SW480 (cell line): ENCODE measurements at regions not wholly inside any gene's neighbourhood (a gene's known extent, or its start where the extent isn't known, plus 50 kb on each side); places are given as distances from the start of the nearest gene placed in this dataset.
"Not testable (repeated sequence)": the region's sequence is repeated elsewhere in the genome, so short reads cannot be mapped to it uniquely, and the experiment has no call there.

ENCODE experiments used
- DNase-seq: peaks from one replicate; pipeline ENCODE4 v3.0.0-alpha.2; 2016; ENCODE audit warnings: low spot score

DNA sequence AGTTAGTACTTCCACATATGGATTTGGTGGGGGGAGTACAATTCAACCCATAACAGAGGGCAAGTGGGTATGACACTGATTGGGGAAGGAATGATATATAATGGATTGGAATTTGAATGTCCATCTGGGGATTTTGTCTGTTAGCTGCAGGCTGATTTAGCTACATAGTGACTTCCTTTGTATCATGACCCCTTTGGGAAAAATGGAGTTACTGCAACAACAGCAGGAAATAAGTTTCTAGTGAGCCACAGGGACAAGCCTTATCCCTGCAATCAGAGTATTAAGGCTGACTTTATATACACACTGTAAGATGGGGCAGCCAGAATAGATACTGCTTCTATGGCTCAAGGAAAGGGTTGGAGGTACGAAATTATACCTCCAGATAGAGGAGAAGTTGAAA, 404.4 kb upstream of the MEIS1 start:
- DNase-seq: no peak

DNA sequence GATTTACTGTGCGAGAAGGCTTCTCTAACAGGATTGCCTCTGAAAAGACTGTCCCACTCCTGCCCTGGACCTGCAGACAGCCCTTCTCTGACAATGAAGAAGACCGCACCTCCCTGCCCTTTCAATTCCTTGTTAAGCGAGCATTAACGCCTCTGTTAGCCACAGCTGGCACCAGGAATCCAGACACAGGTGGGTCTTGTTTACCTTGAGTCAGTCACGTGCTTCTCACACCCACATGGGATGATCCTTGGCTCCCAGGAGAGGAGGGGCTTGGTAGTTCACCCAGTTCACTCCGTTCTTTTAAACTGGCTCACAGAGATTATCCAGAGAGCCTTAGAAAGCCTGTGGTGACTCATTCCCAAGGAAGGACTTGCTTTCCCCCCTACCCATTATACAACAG, 410.5 kb upstream of the MEIS1 start:
- peak; percentile 41 for DNase-seq

DNA sequence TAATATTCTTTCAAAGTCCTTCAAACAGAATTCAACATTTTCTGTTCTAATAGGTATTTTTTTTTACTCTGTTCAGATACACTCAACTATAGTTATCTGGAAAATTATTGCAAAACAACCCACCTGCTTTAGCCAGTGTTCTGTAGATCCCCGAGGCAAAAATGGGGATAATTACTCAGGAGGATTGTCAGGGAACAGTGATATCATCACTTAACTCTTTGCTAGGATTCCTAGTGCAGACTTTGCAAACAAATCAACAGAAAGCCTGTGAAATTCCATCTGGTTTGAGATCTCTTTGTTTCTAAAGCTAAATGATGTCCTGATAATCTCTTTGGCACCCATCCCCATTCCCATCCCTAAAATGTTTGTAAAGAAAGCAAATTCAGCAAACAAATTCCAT, 413.6 kb upstream of the MEIS1 start:
- no peak for DNase-seq

DNA sequence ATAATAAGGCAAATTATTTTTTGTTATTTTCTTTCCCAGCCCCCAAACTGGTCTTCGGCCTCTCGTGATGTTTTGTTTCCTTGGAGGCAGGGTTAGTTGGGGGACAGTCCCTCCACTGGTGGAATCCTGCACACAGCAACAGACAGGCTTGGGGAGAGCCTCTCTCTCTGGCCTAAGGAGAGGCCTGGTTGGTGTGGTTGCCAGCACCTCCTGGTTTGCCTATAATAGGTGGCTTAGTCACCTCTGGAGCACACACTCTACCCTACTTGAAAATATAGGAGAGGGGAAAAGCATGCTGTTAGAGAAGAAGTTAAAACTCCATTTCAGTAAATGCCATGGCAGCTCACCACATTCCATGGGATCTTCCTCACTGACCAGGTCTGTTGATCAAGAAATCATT, 417.2 kb upstream of the MEIS1 start:
- no peak for DNase-seq

DNA sequence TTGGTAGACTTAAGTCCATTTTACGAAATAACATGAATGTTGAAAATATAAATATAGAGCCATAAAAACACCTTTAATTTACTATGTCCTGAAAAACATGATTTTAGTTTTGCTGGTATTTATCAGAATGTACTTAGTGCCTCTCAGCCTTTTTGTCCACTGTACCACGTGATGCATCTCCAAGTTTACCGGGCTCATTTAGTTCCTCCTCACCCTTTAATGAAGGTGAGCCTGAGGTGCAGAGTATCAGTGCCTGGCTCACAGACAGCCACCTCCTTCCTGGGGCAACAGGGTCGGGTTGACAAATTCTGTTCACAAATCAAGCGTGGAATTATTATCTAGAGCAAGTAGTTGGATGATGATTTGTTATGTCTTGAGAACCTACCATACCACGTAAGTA, 420.5 kb upstream of the MEIS1 start:
- DNase-seq: no peak

DNA sequence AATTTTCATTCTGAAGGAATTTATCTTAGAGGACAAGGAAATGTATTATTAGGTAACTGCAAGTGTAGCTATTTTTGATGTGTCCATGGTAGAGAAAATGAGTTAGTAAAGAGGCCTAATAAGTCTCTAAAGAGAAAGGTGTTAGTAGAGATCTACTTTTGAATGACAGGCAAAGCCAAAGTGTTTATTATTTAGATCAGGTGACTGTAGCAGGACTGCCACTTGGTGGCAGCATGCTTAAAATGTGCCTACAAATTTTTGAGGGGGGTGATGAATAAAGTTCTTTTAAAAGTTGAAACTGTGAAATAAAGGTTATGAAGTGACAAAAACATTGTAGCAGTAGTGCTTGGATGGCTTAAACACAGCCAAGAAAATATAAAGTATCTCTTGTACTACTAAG, 421.5 kb upstream of the MEIS1 start:
- DNase-seq: no peak

DNA sequence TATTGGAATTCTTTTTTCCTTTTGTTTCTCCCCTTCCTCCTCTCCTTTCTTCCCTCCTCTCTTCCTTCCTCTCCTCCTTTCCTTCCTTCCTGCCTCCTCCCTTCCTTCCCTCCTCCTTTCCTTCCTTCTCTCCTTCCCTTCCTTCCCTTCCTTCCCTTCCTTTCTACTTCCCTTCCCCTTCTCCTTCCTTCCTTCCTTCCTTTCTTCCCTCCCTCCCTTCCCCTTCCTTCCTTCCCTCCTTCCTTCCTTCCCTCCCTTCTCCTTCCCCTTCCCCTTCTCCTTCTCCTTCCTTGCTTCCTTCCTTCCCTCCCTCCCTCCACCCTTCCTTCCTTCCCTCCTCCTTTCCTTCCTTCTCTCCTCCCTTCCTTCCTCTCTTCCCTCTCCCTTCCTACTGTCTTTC, 431.0 kb upstream of the MEIS1 start:
- DNase-seq: no peak

DNA sequence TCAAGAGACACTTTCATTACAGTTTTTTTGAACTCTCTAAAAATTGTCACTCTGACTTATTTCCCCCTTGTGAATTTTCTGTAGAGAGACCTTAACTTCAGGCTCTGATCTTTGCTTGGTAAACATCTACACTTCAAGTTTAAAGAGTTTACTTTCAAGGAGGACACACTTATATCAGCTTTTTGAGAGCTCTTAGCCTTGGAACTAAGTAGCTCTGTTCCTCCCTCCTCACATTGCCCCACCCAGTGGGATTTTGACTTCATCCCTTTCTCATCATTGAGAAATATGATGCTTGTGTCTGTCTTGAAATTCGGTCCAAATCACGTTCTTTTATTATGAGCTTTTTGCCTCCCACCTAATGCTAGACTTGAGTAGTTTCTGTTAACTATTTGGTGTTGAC, 433.4 kb upstream of the MEIS1 start:
- DNase-seq: no peak

DNA sequence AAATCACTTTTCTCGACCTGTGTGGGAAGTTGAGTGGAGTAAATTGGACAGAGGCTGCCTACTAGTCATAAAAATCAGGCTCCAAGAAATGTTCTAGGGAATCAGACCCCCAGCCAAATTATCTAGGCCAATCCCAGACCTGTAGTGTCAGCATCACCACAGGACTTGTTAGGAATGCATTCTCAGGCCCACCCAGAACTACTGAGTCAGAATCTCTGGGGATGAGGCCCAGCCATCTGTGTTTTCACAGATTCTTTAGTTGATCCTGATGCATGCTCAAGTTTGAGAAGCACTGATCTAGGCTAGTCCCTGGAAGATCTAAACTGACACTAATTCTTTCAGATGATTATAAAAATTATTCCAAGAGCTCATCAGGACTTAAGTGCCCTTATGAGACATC, 434.0 kb upstream of the MEIS1 start:
- DNase-seq: no peak

DNA sequence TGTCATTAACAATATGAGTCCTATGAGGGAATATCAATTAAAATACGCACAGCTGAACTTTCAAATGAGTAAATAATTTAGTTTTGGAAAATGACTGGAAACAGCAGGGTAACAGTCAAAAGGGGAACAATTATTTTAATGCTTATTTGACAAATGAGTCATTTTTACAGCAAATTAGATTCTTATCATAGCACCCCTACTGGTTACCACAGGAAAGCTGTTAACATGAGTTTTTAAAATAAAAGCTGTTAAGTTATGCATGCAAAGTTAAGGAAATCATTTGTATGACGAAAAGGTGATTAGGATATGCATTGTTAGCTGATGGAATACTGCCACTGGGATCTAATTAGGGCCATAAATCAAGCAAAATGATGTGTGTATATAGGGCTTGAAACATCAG, 435.1 kb upstream of the MEIS1 start:
- no peak for DNase-seq

DNA sequence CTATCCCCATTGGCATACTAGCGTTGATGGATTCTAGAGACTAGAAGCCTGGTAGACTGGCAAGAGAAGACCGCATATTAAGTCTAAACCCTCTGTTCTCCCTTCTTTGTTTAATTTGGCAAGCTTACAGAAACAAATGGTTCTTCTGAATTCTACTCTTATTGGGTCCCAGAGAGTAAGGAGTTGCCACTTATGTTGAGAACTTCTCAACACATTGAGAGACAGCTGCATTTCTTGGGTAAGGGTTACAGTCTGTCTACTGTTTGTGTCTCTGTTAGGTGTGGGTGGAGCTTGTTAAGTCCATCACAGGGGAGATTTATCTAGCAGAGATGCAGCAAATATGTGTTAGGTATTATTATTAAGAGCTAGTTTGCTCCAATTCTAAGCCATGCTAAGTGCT, 435.8 kb upstream of the MEIS1 start:
- no peak for DNase-seq

DNA sequence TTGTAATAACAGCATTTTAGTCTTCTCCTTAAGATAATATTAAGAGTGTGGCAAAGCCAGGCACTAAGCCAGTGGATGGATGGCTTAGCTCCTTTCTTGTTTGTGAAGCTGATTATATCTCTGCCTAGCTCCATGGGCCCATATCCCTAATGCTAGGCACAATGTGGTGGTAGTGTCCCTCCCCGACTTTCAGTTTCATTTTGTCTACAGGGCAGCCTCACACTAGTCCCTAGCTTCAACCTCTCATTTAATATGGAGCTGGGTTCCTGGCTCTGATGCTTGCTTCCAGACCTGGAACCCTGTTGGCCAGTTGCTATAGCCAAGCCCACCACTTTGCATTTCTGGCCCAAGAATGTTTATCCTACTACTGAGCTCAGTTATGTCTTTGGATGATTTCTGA, 437.0 kb upstream of the MEIS1 start:
- no peak for DNase-seq

DNA sequence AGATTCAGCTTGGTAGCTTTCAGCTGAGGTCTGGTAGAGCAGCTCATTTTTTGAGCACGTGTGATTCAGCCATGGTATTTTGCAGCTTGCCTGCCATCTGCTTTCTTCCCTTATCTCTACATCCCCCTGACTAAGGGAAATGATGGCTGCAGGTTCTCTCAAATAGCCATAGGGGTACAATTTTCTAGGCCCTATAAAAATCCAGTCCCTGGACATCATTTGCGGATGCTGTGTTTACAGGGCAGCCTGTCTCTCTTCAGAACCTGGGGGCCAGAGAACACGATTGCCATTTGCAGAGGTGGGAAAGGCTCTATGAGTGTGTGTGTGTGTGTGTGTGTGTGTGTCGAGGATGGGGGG, 442.7 kb upstream of the MEIS1 start:
- DNase-seq: no peak

DNA sequence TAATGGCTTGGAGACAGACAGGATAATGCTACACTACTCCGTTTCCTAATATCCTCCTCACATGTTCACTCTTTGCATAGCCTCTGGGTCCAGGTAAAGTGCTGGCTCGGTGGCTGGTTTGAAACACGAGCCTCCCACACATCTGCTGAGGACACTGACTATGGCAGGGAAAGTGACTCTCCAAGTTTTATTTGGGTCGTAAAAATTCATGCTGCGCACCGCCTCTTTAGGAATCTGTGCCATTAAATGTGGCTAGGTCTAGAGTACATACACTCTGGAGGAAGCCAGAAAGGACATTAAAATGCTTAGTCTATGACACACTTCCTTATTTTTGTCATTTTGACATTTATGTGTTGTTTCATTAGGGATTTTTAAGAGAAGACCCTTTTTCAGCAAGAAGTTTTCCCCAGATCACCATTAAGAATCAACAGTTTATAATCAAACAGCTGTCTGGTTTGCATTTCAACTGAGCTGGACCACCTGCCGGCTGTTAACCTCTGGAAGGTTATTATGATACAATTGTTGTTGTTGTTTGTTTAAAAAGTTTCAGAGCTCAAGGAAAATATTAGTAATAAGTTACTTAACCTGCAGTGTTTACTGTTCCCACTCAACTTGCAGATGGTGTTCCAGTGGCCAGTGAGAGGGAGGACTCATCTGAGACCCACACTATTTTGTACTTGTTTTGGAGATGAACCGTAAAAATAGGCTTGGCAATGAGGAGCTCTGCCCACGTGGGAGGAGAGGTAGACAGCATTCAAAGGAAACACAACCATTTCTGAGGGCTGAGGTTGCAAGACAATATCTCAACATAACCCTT, 443.3 kb upstream of the MEIS1 start:
- no peak for DNase-seq

DNA sequence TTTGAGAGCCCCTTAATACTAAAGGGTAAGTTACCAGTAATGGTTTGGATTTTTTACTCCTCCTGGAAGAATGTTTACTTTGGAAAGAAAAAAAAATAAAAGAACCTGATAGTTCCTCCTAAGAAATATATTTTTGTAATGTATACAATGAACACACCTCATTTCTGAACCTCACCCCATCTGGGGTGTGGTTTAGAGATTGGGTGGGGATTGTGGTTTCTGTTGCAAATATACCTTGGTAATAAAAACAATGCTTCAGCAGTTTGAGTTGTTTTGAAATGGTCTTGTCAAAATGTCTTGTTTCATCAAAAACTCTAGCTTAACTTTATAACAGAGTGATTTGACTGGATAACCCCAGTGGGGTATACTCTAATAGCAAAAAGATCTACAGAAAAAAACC, 448.9 kb upstream of the MEIS1 start:
- DNase-seq: no peak

DNA sequence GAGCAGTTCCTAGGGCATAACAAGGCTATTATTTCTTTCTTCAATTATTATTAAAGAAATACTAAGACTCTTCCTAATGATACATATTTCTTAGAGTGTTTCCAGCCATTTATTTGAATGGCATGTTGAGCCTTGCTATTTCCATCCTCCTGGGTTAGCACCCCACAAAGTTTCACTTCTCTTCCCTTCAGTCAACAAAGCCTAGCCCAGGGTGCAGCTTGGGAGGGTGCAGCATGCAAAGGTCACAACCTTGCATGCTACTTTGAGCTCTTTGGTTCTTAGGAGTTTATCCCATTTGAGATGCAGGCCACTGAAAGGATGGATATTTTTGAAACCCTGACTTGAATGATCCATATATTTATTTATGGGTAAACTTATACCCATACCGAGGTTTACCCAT, 454.4 kb upstream of the MEIS1 start:
- no peak for DNase-seq

DNA sequence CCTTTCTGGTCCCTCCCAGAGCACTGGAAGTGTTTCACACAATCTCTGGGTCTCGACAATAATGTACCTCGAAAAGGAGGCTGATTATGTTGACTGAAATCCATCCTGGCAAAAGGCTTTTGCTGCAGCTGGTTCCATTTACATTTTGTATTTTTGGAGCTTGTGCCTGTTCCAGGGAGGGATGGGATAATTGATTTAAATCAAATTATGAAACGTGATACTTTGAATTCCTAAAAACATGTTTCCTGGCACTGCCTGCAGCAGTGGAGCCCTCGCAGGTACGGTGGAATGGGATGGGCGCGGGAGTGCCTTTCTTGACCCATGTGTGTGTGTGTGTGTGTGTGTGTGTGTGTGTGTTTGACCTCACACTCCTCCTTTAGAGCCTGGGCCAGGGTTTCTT, 455.5 kb upstream of the MEIS1 start:
- no peak for DNase-seq

DNA sequence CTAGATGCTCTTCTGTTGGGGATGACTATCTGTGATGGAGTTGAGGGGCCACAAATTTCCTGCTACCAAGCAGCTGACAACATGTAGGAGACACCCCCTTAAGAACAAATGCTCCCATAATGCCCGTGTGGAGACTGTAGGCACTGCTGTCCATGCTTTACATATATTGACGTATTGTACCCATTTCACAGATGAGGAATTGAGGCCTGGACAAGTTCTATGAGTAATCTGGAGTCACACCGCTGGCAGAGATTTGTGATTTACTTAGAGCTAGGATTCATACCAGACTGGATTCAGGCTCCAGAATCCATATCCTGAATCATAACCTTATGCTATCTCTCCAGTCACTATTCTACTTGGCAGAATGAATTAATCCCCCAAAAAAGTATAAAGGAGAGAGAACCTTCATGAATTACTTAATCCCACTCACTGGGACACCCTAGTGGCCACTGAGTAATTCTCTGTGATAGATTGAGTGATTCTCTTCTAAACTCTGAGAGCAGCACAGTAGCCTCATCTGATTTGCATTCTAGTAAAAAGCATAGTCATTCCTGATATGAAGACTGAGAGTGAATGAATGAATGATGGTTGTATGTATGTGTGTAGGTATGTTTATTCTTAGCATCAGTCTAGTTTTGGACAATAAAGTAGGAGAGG, 460.7 kb upstream of the MEIS1 start:
- DNase-seq: no peak

DNA sequence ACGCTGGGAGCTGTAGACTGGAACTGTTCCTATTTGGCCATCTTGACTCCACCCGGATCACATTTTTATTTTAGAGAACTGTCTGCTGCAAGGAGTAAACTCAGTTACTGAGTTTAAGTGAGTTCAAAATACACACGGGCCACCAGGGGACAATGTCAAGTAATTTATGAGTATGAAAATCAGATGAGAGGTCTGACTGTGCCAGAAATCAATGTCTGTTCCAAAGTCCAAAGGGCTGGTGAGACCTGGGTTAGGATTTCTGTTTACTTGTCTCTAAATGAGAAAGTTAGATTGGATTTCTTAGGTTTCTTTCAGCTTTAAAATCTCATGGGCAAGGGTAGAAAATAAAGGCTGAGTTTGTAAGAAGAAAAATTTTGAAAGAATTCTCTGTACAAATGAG, 465.8 kb upstream of the MEIS1 start:
- no peak for DNase-seq

DNA sequence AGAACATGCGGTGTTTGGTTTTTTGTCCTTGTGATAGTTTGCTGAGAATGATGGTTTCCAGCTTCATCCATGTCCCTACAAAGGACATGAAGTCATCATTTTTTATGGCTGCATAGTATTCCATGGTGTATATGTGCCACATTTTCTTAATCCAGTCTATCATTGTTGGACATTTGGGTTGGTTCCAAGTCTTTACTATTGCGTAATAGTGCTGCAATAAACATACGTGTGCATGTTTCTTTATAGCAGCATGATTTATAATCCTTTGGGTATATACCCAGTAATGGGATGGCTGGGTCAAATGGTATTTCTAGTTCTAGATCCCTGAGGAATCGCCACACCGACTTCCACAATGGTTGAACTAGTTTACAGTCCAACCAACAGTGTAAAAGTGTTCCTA, 471.6 kb upstream of the MEIS1 start:
- not testable (repeated sequence) for DNase-seq

DNA sequence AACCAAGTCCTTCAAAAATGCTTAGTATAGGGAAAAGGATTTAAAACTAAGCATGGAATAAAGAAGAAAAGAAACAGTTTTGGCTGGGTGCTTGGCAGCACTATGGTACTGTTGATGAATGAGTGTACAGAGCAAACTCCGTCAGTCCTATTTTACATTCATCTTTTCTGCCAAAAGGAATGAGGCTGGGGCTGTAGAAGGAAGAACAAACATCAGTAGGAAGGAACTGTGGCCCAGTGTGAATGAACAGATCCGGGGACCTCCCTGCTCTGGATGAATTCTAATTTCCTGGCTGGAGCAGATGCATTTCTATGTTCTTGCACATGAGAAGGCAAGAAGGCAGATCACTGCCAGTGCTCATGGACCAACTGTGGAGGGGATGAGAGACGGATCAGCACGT, 474.0 kb upstream of the MEIS1 start:
- no peak for DNase-seq

DNA sequence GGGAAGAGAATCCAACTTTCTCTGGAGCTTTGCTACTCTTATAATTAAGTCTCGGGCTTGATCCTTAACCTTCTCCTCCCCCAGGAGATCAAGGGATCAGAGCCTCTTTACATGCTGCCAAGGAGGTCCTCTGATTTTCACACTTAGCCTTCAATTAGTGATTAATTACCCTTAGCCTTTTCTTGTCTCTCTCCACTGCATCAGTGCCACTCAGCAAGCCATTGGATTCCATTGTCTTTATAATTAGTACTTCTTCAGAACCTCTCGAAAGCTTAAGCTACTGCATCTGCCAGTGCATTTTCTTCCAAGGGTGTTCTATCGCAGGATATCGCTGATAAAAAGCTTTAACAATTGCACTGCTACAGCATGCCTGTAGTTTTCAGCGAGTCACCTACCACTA, 477.0 kb upstream of the MEIS1 start:
- DNase-seq: no peak

DNA sequence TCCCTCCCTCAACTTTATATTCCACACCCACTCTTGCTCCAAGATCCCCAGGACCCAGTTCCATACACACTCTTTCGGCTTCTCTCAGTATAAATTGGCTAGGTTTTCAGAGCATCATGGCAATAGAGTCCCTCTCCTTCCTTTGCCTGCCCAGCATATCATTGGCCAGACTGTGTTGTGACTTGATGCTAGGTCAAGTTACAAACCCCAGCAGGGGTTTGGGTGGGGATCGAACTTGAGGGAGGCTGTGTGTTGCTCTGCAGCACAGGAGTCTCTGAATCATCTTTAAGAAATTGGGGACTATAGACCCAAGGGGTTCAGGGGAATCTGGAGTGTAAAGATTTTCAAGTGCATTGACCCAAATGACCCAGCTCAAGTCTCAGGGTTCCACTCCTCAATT, 477.5 kb upstream of the MEIS1 start:
- DNase-seq: no peak

DNA sequence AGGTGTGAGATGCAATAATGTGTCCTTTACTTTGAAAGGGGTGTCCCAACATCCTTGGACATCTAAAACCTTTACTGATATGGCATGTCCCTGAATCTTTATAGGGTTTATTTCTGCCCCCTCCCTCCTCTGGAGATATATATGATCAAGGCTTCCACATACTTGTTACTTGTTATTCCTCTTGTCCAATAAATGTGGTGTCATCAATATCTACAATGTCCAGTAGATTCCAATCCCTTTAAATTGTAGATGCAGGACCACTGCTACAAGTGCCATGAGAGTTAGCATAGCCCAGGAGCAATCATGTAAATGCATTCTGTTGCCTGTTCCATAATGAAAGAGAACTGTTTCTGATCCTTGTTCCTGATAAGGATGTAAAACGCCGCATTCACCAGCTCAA, 479.7 kb upstream of the MEIS1 start:
- DNase-seq: no peak
